ENCODE measurements at regions not wholly inside any gene's neighbourhood (a gene's known extent, or its start where the extent isn't known, plus 50 kb on each side); places are given as distances from the start of the nearest gene placed in this dataset.

- no peak for DNase-seq (ENCODE audit: low read depth)
- H3K4me3 ChIP-seq (ENCODE audit: low read depth, low read length), result no peak overlapping the region
- TF ChIP-seq POLR2A (IDR thresholded peaks at IDR 0.05; ENCODE audit: extremely low read depth, insufficient read length), result no peak
- no peak for TF ChIP-seq MYC (IDR thresholded peaks at IDR 0.05; ENCODE audit: low read depth, low read length)
- no peak for TF ChIP-seq MAX (IDR thresholded peaks at IDR 0.05; ENCODE audit: low read depth, low read length)
- TF ChIP-seq CTCF (IDR thresholded peaks at IDR 0.05; ENCODE audit: low read depth, low read length), result no peak
Observed at GRCh38 chr12:33006106-33006505, 109.5 kb upstream of the PKP2 start.

- no peak for DNase-seq (ENCODE audit: low read depth)
- TF ChIP-seq MYC (IDR thresholded peaks at IDR 0.05; ENCODE audit: low read depth, low read length) (no peak), CTCF (IDR thresholded peaks at IDR 0.05; ENCODE audit: low read depth, low read length) (no peak), MAX (IDR thresholded peaks at IDR 0.05; ENCODE audit: low read depth, low read length) (no peak), POLR2A (IDR thresholded peaks at IDR 0.05; ENCODE audit: extremely low read depth, insufficient read length) (no peak)
- H3K4me3 ChIP-seq (ENCODE audit: low read depth, low read length), result no peak overlapping the region
Observed at GRCh38 chr12:33000016-33000415, 103.4 kb upstream of the PKP2 start.

- TF ChIP-seq POLR2A (IDR thresholded peaks at IDR 0.05; ENCODE audit: extremely low read depth, insufficient read length) (no peak), CTCF (IDR thresholded peaks at IDR 0.05; ENCODE audit: low read depth, low read length) (no peak)
- DNase-seq (ENCODE audit: low read depth), result no peak
- no peak overlapping the region for H3K4me3 ChIP-seq (ENCODE audit: low read depth, low read length)
Observed at GRCh38 chr12:32997471-32997870, 100.9 kb upstream of the PKP2 start.

DNA sequence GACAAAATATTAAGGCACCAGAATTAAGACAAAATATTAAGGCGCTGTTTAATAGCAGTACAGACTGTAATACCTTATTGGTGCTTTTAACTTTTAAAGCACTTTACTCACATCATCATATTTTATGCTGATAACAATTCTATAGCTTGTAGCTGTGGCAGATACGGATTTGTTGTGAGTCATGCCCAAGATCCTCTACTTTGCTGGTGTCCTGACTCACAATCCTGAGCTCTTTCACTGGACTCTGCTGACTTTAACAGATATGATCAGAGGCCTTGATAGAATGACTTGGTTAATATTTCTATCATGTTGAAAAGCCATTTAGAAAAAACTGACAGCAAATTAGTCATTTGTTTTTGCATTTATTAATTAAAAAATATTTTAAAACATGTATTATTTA lies 99.0 kb upstream of the PKP2 start:
- no peak overlapping the region for H3K4me3 ChIP-seq (ENCODE audit: low read depth, low read length)
- TF ChIP-seq CTCF (IDR thresholded peaks at IDR 0.05; ENCODE audit: low read depth, low read length) (no peak), POLR2A (IDR thresholded peaks at IDR 0.05; ENCODE audit: extremely low read depth, insufficient read length) (no peak), MAX (IDR thresholded peaks at IDR 0.05; ENCODE audit: low read depth, low read length) (no peak), MYC (IDR thresholded peaks at IDR 0.05; ENCODE audit: low read depth, low read length) (no peak)
- DNase-seq (ENCODE audit: low read depth), result no peak

GRCh38 chr12:32993404-32993803 lies 96.8 kb upstream of the PKP2 start:
- DNase-seq (ENCODE audit: low read depth), result no peak
- TF ChIP-seq MAX (IDR thresholded peaks at IDR 0.05; ENCODE audit: low read depth, low read length) (no peak), POLR2A (IDR thresholded peaks at IDR 0.05; ENCODE audit: extremely low read depth, insufficient read length) (no peak), CTCF (IDR thresholded peaks at IDR 0.05; ENCODE audit: low read depth, low read length) (no peak), MYC (IDR thresholded peaks at IDR 0.05; ENCODE audit: low read depth, low read length) (no peak)
- H3K4me3 ChIP-seq (ENCODE audit: low read depth, low read length), result no peak overlapping the region

GRCh38 chr12:32989705-32990104 lies 93.1 kb upstream of the PKP2 start:
- no peak for DNase-seq (ENCODE audit: low read depth)

More at GRCh38 chr12:32989705-32990104, 93.1 kb upstream of the PKP2 start:
- no peak overlapping the region for H3K4me3 ChIP-seq (ENCODE audit: low read depth, low read length)
- TF ChIP-seq MAX (IDR thresholded peaks at IDR 0.05; ENCODE audit: low read depth, low read length), result no peak
- TF ChIP-seq CTCF (IDR thresholded peaks at IDR 0.05; ENCODE audit: low read depth, low read length), result no peak
- TF ChIP-seq MYC (IDR thresholded peaks at IDR 0.05; ENCODE audit: low read depth, low read length), result no peak
- no peak for TF ChIP-seq POLR2A (IDR thresholded peaks at IDR 0.05; ENCODE audit: extremely low read depth, insufficient read length)

Measured in NB4 (cell line).